ENCODE measurements at regions not wholly inside any gene's neighbourhood (a gene's known extent, or its start where the extent isn't known, plus 50 kb on each side); places are given as distances from the start of the nearest gene placed in this dataset.

DNA sequence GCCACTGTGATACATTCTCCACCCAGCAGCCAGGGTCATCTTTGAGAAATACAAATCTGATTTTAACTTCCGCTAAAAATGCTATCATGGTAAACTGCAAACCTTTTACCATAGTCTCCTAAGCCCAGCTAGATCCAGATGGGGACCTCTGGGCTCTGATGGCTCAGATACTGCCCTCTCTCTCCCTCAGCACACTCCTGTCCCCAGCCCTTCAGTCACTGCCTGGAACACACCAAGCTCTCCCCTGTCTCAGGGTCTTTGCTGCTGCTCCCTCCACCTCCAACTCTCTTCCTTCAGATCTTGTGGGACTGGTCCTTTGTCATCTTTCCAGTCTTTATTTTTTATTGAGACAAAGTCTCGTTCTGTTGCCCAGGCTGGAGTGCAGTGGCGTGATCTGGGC lies 65.1 kb downstream of the SPRY4 start:
- Histone ChIP-seq H3K36me3 (ENCODE audit: control insufficient read depth, low read depth, low read length) (no peaks in the 10 kb centered on the region), H3K4me1 (ENCODE audit: control insufficient read depth, low read depth, low read length) (peaks cover 12% of the 10 kb centered on the region), H3K27me3 (ENCODE audit: control insufficient read depth, insufficient read depth, low read length) (no peaks in the 10 kb centered on the region), H3K27ac (ENCODE audit: low read length) (no peak overlapping the region), H3K9me3 (ENCODE audit: control insufficient read depth, low read depth, low read length) (no peaks in the 10 kb centered on the region), H3K4me3 (ENCODE audit: low read length) (no peak overlapping the region), H3K9ac (ENCODE audit: low read length) (no peak overlapping the region)

- Histone ChIP-seq H3K9ac (ENCODE audit: low read length) (no peak overlapping the region), H3K36me3 (ENCODE audit: control insufficient read depth, low read depth, low read length) (no peaks in the 10 kb centered on the region), H3K27ac (ENCODE audit: low read length) (no peak overlapping the region), H3K4me1 (ENCODE audit: control insufficient read depth, low read depth, low read length) (peaks cover 8% of the 10 kb centered on the region), H3K27me3 (ENCODE audit: control insufficient read depth, insufficient read depth, low read length) (no peaks in the 10 kb centered on the region), H3K9me3 (ENCODE audit: control insufficient read depth, low read depth, low read length) (no peaks in the 10 kb centered on the region), H3K4me3 (ENCODE audit: low read length) (no peak overlapping the region)
Observed at GRCh38 chr5:142255831-142256230, 69.0 kb downstream of the SPRY4 start.

GRCh38 chr5:142254431-142254830 lies 70.4 kb downstream of the SPRY4 start:
- H3K27me3 ChIP-seq (ENCODE audit: control insufficient read depth, insufficient read depth, low read length): no peaks in the 10 kb centered on the region
- no peaks in the 10 kb centered on the region for H3K36me3 ChIP-seq (ENCODE audit: control insufficient read depth, low read depth, low read length)
- H3K4me3 ChIP-seq (ENCODE audit: low read length): no peak overlapping the region

GRCh38 chr5:142253938-142254337 lies 70.9 kb downstream of the SPRY4 start:
- Histone ChIP-seq H3K9ac (ENCODE audit: low read length) (no peak overlapping the region), H3K36me3 (ENCODE audit: control insufficient read depth, low read depth, low read length) (no peaks in the 10 kb centered on the region), H3K4me1 (ENCODE audit: control insufficient read depth, low read depth, low read length) (peaks cover 3% of the 10 kb centered on the region), H3K4me3 (ENCODE audit: low read length) (no peak overlapping the region), H3K9me3 (ENCODE audit: control insufficient read depth, low read depth, low read length) (no peaks in the 10 kb centered on the region), H3K27me3 (ENCODE audit: control insufficient read depth, insufficient read depth, low read length) (no peaks in the 10 kb centered on the region), H3K27ac (ENCODE audit: low read length) (no peak overlapping the region)

More at GRCh38 chr5:142254431-142254830, 70.4 kb downstream of the SPRY4 start:
- Histone ChIP-seq H3K4me1 (ENCODE audit: control insufficient read depth, low read depth, low read length) (peaks cover 3% of the 10 kb centered on the region), H3K27ac (ENCODE audit: low read length) (no peak overlapping the region), H3K9me3 (ENCODE audit: control insufficient read depth, low read depth, low read length) (no peaks in the 10 kb centered on the region), H3K9ac (ENCODE audit: low read length) (no peak overlapping the region)

- Histone ChIP-seq H3K27ac (ENCODE audit: low read length) (no peak overlapping the region), H3K4me3 (ENCODE audit: low read length) (no peak overlapping the region), H3K4me1 (ENCODE audit: control insufficient read depth, low read depth, low read length) (peaks cover 10% of the 10 kb centered on the region), H3K36me3 (ENCODE audit: control insufficient read depth, low read depth, low read length) (no peaks in the 10 kb centered on the region), H3K9ac (ENCODE audit: low read length) (no peak overlapping the region), H3K9me3 (ENCODE audit: control insufficient read depth, low read depth, low read length) (no peaks in the 10 kb centered on the region), H3K27me3 (ENCODE audit: control insufficient read depth, insufficient read depth, low read length) (no peaks in the 10 kb centered on the region)
Observed at GRCh38 chr5:142250119-142250518, 74.7 kb downstream of the SPRY4 start.

DNA sequence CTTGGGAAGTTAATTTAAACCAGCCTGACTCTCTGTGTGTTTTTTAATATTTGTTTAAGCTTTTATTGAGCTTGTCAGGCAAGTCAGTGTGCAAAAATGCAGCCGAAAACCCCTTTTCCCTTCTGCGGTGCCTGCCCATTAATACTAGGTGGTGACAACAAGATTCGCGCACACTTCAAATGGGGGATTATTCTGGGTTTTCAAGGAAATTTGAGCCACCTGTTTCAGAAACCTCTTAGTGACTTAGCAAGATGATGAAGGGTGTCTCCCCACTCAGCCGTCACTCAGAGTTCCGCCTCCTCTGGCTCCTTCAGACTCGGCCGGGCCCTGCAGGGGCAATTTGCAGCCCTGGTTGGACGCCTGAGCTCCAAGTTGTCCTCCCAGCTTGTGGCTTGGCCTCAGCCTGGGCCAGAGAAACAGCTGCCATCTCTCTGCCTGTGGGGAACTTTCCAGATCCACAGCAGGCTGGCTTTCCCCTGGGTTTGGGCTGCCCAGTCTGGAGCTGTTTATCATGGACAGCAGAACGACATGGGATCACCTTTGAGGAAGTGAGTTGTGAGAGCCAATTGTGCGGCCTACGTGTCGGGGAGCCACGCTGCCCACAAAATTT lies 75.9 kb downstream of the SPRY4 start:
- no peak overlapping the region for H3K27ac ChIP-seq (ENCODE audit: low read length)
- H3K27me3 ChIP-seq (ENCODE audit: control insufficient read depth, insufficient read depth, low read length): no peaks in the 10 kb centered on the region
- no peak overlapping the region for H3K9ac ChIP-seq (ENCODE audit: low read length)
- no peaks in the 10 kb centered on the region for H3K9me3 ChIP-seq (ENCODE audit: control insufficient read depth, low read depth, low read length)
- peaks cover 8% of the 10 kb centered on the region for H3K4me1 ChIP-seq (ENCODE audit: control insufficient read depth, low read depth, low read length)
- H3K4me3 ChIP-seq (ENCODE audit: low read length): no peak overlapping the region
- no peaks in the 10 kb centered on the region for H3K36me3 ChIP-seq (ENCODE audit: control insufficient read depth, low read depth, low read length)

GRCh38 chr5:142246258-142246657 lies 78.6 kb downstream of the SPRY4 start:
- Histone ChIP-seq H3K9me3 (ENCODE audit: control insufficient read depth, low read depth, low read length) (no peaks in the 10 kb centered on the region), H3K9ac (ENCODE audit: low read length) (no peak overlapping the region), H3K27ac (ENCODE audit: low read length) (no peak overlapping the region), H3K4me3 (ENCODE audit: low read length) (no peak overlapping the region), H3K27me3 (ENCODE audit: control insufficient read depth, insufficient read depth, low read length) (no peaks in the 10 kb centered on the region), H3K36me3 (ENCODE audit: control insufficient read depth, low read depth, low read length) (no peaks in the 10 kb centered on the region), H3K4me1 (ENCODE audit: control insufficient read depth, low read depth, low read length) (peaks cover 7% of the 10 kb centered on the region)

- Histone ChIP-seq H3K9me3 (ENCODE audit: control insufficient read depth, low read depth, low read length) (no peaks in the 10 kb centered on the region), H3K27me3 (ENCODE audit: control insufficient read depth, insufficient read depth, low read length) (no peaks in the 10 kb centered on the region), H3K4me1 (ENCODE audit: control insufficient read depth, low read depth, low read length) (peaks cover 7% of the 10 kb centered on the region), H3K36me3 (ENCODE audit: control insufficient read depth, low read depth, low read length) (no peaks in the 10 kb centered on the region), H3K27ac (ENCODE audit: low read length) (no peak overlapping the region), H3K9ac (ENCODE audit: low read length) (no peak overlapping the region), H3K4me3 (ENCODE audit: low read length) (no peak overlapping the region)
Observed at GRCh38 chr5:142245786-142246185, 79.0 kb downstream of the SPRY4 start.

- Histone ChIP-seq H3K9ac (ENCODE audit: low read length) (no peak overlapping the region), H3K4me3 (ENCODE audit: low read length) (no peak overlapping the region), H3K27ac (ENCODE audit: low read length) (no peak overlapping the region), H3K36me3 (ENCODE audit: control insufficient read depth, low read depth, low read length) (no peaks in the 10 kb centered on the region), H3K27me3 (ENCODE audit: control insufficient read depth, insufficient read depth, low read length) (no peaks in the 10 kb centered on the region), H3K9me3 (ENCODE audit: control insufficient read depth, low read depth, low read length) (no peaks in the 10 kb centered on the region), H3K4me1 (ENCODE audit: control insufficient read depth, low read depth, low read length) (peaks cover 7% of the 10 kb centered on the region)
Observed at GRCh38 chr5:142244440-142244839, 80.4 kb downstream of the SPRY4 start.

- H3K27me3 ChIP-seq (ENCODE audit: control insufficient read depth, insufficient read depth, low read length): no peaks in the 10 kb centered on the region
- peaks cover 11% of the 10 kb centered on the region for H3K4me1 ChIP-seq (ENCODE audit: control insufficient read depth, low read depth, low read length)
- H3K9me3 ChIP-seq (ENCODE audit: control insufficient read depth, low read depth, low read length): no peaks in the 10 kb centered on the region
- no peak overlapping the region for H3K4me3 ChIP-seq (ENCODE audit: low read length)
- H3K36me3 ChIP-seq (ENCODE audit: control insufficient read depth, low read depth, low read length): no peaks in the 10 kb centered on the region
- no peak overlapping the region for H3K27ac ChIP-seq (ENCODE audit: low read length)
- H3K9ac ChIP-seq (ENCODE audit: low read length): no peak overlapping the region
Observed at GRCh38 chr5:142242272-142242671, 82.5 kb downstream of the SPRY4 start.

- no peak overlapping the region for H3K9ac ChIP-seq (ENCODE audit: low read length)
- H3K27me3 ChIP-seq (ENCODE audit: control insufficient read depth, insufficient read depth, low read length): no peaks in the 10 kb centered on the region
- no peaks in the 10 kb centered on the region for H3K9me3 ChIP-seq (ENCODE audit: control insufficient read depth, low read depth, low read length)
- H3K4me1 ChIP-seq (ENCODE audit: control insufficient read depth, low read depth, low read length): peaks cover 27% of the 10 kb centered on the region
- no peak overlapping the region for H3K27ac ChIP-seq (ENCODE audit: low read length)
- no peak overlapping the region for H3K4me3 ChIP-seq (ENCODE audit: low read length)
- no peaks in the 10 kb centered on the region for H3K36me3 ChIP-seq (ENCODE audit: control insufficient read depth, low read depth, low read length)
Observed at GRCh38 chr5:142239394-142240159, 85.2 kb downstream of the SPRY4 start.

- H3K4me3 ChIP-seq (ENCODE audit: low read length): no peak overlapping the region
- H3K9me3 ChIP-seq (ENCODE audit: control insufficient read depth, low read depth, low read length): no peaks in the 10 kb centered on the region
- no peaks in the 10 kb centered on the region for H3K27me3 ChIP-seq (ENCODE audit: control insufficient read depth, insufficient read depth, low read length)
- H3K36me3 ChIP-seq (ENCODE audit: control insufficient read depth, low read depth, low read length): no peaks in the 10 kb centered on the region
- peaks cover 33% of the 10 kb centered on the region for H3K4me1 ChIP-seq (ENCODE audit: control insufficient read depth, low read depth, low read length)
- H3K9ac ChIP-seq (ENCODE audit: low read length): no peak overlapping the region
- H3K27ac ChIP-seq (ENCODE audit: low read length): no peak overlapping the region
Observed at GRCh38 chr5:142237707-142238106, 87.1 kb downstream of the SPRY4 start.
